Neuronal stem cell (in vitro differentiated cells): ENCODE measurements at regions not wholly inside any gene's neighbourhood (a gene's known extent, or its start where the extent isn't known, plus 50 kb on each side); places are given as distances from the start of the nearest gene placed in this dataset.
A peak's percentile ranks its signal among the peaks of the same experiment; 100 is the strongest.

Source experiments
- DNase-seq: peaks from one replicate; pipeline ENCODE4 v3.0.0-alpha.2; 2013; ENCODE audit warnings: low spot score
- H2AFZ ChIP-seq: one replicate; pipeline ENCODE4 v1.6.1; 2013; ENCODE audit warnings: mild to moderate bottlenecking, low read length, inconsistent platforms
- H2AK5ac ChIP-seq: 2 replicates; pipeline ENCODE4 v1.6.1; 2013; ENCODE audit warnings: low read depth, mild to moderate bottlenecking, inconsistent platforms, low read length, moderate library complexity, mixed read lengths
- H2BK120ac ChIP-seq: 2 replicates; pipeline ENCODE4 v1.6.1; 2013; ENCODE audit warnings: low read depth, mild to moderate bottlenecking, inconsistent platforms, low read length, moderate library complexity, mixed read lengths
- H2BK12ac ChIP-seq: one replicate; pipeline ENCODE4 v1.6.1; 2013; ENCODE audit warnings: low read length, inconsistent platforms
- H2BK15ac ChIP-seq: 2 replicates; pipeline ENCODE4 v1.6.1; 2013; ENCODE audit warnings: mild to moderate bottlenecking, low read length, inconsistent platforms, mixed read lengths
- H2BK5ac ChIP-seq: one replicate; pipeline ENCODE4 v1.6.1; 2013; ENCODE audit warnings: inconsistent platforms, mild to moderate bottlenecking, low read length, moderate library complexity
- H3K14ac ChIP-seq: one replicate; pipeline ENCODE4 v1.6.1; 2013; ENCODE audit warnings: low read length, inconsistent platforms
- H3K18ac ChIP-seq: 2 replicates; pipeline ENCODE4 v1.6.1; 2013; ENCODE audit warnings: low read length, inconsistent platforms
- H3K23ac ChIP-seq: 2 replicates; pipeline ENCODE4 v1.6.1; 2013; ENCODE audit warnings: low read depth, mild to moderate bottlenecking, mixed read lengths, low read length, inconsistent platforms; ENCODE audit not compliant: poor library complexity
- H3K27ac ChIP-seq: replicated peaks from 3 replicates; pipeline ENCODE4 v1.5.1; 2013; ENCODE audit warnings: low read length, inconsistent platforms
- H3K27me3 ChIP-seq, 3 experiments: 2 replicates each; pipeline ENCODE4 v1.6.1; 2013; ENCODE audit warnings: low read length in 3 of 3, mild to moderate bottlenecking in 2 of 3, inconsistent platforms in 1 of 3, low read depth in 1 of 3, mixed read lengths in 1 of 3, moderate library complexity in 1 of 3; ENCODE audit not compliant: control insufficient read depth in 3 of 3, insufficient read depth in 3 of 3
- H3K36me3 ChIP-seq, 2 donors: replicated peaks in 1 of 2; 2 replicates each; pipeline ENCODE4 v1.6.1; 2013; ENCODE audit warnings: low read length in 2 of 2; ENCODE audit not compliant: control insufficient read depth in 2 of 2, insufficient read depth in 2 of 2
- H3K4ac ChIP-seq: 2 replicates; pipeline ENCODE4 v1.6.1; 2013; ENCODE audit warnings: inconsistent platforms, mild to moderate bottlenecking, low read length, moderate library complexity
- H3K4me1 ChIP-seq, 2 donors: 1 replicate in 1 of 2; 2 replicates in 1 of 2; pipeline ENCODE4 v1.6.1; 2013; ENCODE audit warnings: low read length in 2 of 2, low read depth in 1 of 2; ENCODE audit not compliant: control insufficient read depth in 2 of 2, insufficient read depth in 1 of 2
- H3K4me2 ChIP-seq: one replicate; pipeline ENCODE4 v1.6.1; 2013; ENCODE audit warnings: mild to moderate bottlenecking, low read length, inconsistent platforms; ENCODE audit not compliant: insufficient read depth, poor library complexity, severe bottlenecking
- H3K4me3 ChIP-seq, 2 donors: 2 replicates each; pipeline ENCODE4 v1.5.1; 2013; ENCODE audit warnings: low read length in 2 of 2, mild to moderate bottlenecking in 2 of 2, inconsistent platforms in 1 of 2, moderate library complexity in 1 of 2
- H3K79me1 ChIP-seq: one replicate; pipeline ENCODE4 v1.6.1; 2013; ENCODE audit warnings: low read depth, mild to moderate bottlenecking, inconsistent platforms, low read length, moderate library complexity
- H3K9ac ChIP-seq: one replicate; pipeline ENCODE4 v1.6.1; 2013; ENCODE audit warnings: mild to moderate bottlenecking, low read depth, low read length, inconsistent platforms; ENCODE audit not compliant: poor library complexity
- H3K9me3 ChIP-seq, 2 donors: replicated peaks in 1 of 2; 2 replicates each; pipeline versions ENCODE3 to v1.6.1; 2013; ENCODE audit warnings: low read length in 2 of 2, mild to moderate bottlenecking in 2 of 2, inconsistent platforms in 1 of 2, low read depth in 1 of 2, mixed read lengths in 1 of 2, moderate library complexity in 1 of 2; ENCODE audit not compliant: control insufficient read depth in 2 of 2, insufficient read depth in 1 of 2
- H4K8ac ChIP-seq: one replicate; pipeline ENCODE4 v1.6.1; 2013; ENCODE audit warnings: low read depth, mild to moderate bottlenecking, inconsistent platforms, low read length, moderate library complexity
- H4K91ac ChIP-seq: one replicate; pipeline ENCODE4 v1.6.1; 2013; ENCODE audit warnings: low read length, low read depth, mild to moderate bottlenecking, inconsistent platforms; ENCODE audit not compliant: poor library complexity
- WGBS, 2 donors: extraction: QIAGEN DNeasy Blood & Tissue Kit; methylation state at CpG; one replicate each; pipeline ENCODE4 v1.1.7; 2013; ENCODE audit warnings: missing lambda C conversion rate in 2 of 2, mixed read lengths in 1 of 2; ENCODE audit not compliant: insufficient read length in 2 of 2, insufficient replicate concordance in 1 of 2; ENCODE audit errors: extremely low coverage in 2 of 2; 5-methylcytosine and 5-hydroxymethylcytosine counted together

DNA sequence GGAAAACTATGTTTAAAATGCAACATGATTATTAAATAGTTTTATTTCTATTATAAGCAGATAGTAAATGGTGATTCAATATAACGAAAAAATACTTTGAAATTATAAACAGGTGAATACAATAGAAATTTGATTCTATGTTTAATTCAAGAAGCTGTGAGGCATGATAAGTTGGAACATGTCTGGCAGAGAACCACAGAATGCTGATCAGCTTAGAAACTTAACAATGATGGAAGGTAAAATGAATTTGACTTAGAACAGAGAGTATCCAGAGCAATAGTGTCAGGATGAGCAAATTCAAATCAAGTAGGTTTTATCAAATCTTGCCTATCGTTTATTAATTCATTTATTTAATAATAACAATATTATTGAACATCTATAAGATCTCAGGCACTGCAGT is 83.4 kb upstream of the ADGRL4 start:
- Histone ChIP-seq H3K23ac (no peak overlapping the region), H2BK12ac (no peak overlapping the region), H3K4me2 (no peak overlapping the region), H3K36me3 (no peaks in the 10 kb centered on the region), H4K91ac (no peak overlapping the region), H3K14ac (no peak overlapping the region), H3K4me1 (no peaks in the 10 kb centered on the region), H3K4ac (no peak overlapping the region), H4K8ac (no peak overlapping the region), H3K18ac (no peak overlapping the region), H3K27ac (no peak overlapping the region), H2BK15ac (no peak overlapping the region), H3K9me3 (no peaks in the 10 kb centered on the region), H2AK5ac (no peak overlapping the region), H2AFZ (no peak overlapping the region), H3K9ac (no peak overlapping the region), H2BK5ac (no peak overlapping the region), H3K79me1 (no peaks in the 10 kb centered on the region), H3K4me3 (no peak overlapping the region), H2BK120ac (no peak overlapping the region), H3K27me3 (no peaks in the 10 kb centered on the region)
- WGBS, 2 donors, result no CpG with 5 or more reads among the region's 2 CpGs
- no peak for DNase-seq

DNA sequence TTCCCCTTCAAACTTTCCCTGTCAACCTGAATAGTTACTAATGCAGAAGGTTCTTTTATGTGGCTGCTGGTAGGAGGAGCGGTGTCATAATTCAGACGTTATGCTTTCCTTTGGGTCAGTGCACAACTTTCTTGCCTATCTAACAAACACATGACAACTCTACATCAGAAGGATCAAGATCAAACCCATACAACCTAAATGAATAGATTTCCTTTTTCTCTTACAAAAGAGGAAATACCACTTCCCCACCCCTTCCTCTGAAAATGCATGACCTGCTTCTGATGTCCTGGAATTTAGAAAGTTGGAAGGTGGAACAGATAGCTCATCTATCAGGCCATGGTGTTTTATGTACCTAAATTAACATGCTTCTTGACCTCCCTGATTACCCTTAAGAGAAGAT is 75.7 kb upstream of the ADGRL4 start:
- Histone ChIP-seq H2AFZ (no peak overlapping the region), H3K79me1 (no peaks in the 10 kb centered on the region), H3K27me3 (no peaks in the 10 kb centered on the region), H3K36me3 (no peaks in the 10 kb centered on the region), H3K23ac (no peak overlapping the region), H2AK5ac (no peak overlapping the region), H4K91ac (no peak overlapping the region), H3K27ac (no peak overlapping the region), H2BK120ac (no peak overlapping the region), H3K9ac (no peak overlapping the region), H2BK5ac (no peak overlapping the region), H3K4me2 (no peak overlapping the region), H3K18ac (no peak overlapping the region), H3K4ac (no peak overlapping the region), H3K14ac (no peak overlapping the region), H3K4me3 (no peak overlapping the region), H2BK12ac (no peak overlapping the region), H2BK15ac (no peak overlapping the region), H3K9me3 (peaks cover 0 to 2% of the 10 kb centered on the region in 2 donors), H4K8ac (no peak overlapping the region), H3K4me1 (peaks cover 4 to 5% of the 10 kb centered on the region in 2 donors)
- DNase-seq, result no peak
- WGBS, 2 donors, result no CpG with 5 or more reads among the region's 2 CpGs

DNA sequence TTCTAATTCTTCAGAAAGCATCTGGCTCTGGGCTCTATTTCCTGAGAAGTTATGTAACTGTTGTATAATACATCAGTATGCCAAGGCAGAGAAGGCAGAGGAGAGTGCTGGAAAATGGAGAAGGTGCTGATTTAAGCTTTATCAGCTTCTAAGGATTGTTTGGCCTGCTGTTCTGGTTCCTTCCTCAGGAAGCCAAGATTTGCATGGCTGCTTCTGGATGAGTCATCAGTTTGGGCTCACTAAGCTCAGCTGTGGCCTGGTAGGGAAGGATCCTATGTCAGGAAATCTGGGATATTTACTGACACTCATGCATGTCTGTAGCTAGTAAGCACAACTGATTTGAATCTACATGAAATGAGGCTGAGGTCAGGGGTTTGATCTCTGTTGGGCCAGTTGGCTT is 73.2 kb upstream of the ADGRL4 start:
- H3K79me1 ChIP-seq, result no peaks in the 10 kb centered on the region
- H3K27ac ChIP-seq, result peak overlapping the region; percentile 7
- no peak overlapping the region for H2BK12ac ChIP-seq
- H3K9me3 ChIP-seq, result peaks cover 0 to 2% of the 10 kb centered on the region in 2 donors
- H2BK120ac ChIP-seq, result no peak overlapping the region
- no peak overlapping the region for H2AK5ac ChIP-seq
- H4K91ac ChIP-seq, result no peak overlapping the region
- H2BK5ac ChIP-seq, result no peak overlapping the region
- no peak overlapping the region for H3K4me2 ChIP-seq
- H2AFZ ChIP-seq, result peak overlapping the region; percentile 40
- H3K9ac ChIP-seq, result no peak overlapping the region
- no peak overlapping the region for H3K18ac ChIP-seq
- no peak overlapping the region for H3K4ac ChIP-seq
- H3K14ac ChIP-seq, result no peak overlapping the region
- no peaks in the 10 kb centered on the region for H3K36me3 ChIP-seq
- H4K8ac ChIP-seq, result peak overlapping the region; percentile 65
- DNase-seq, result no peak
- no peaks in the 10 kb centered on the region for H3K27me3 ChIP-seq
- H2BK15ac ChIP-seq, result no peak overlapping the region
- H3K23ac ChIP-seq, result no peak overlapping the region
- H3K4me3 ChIP-seq, result no peak overlapping the region
- peaks cover 4 to 5% of the 10 kb centered on the region in 2 donors for H3K4me1 ChIP-seq

DNA sequence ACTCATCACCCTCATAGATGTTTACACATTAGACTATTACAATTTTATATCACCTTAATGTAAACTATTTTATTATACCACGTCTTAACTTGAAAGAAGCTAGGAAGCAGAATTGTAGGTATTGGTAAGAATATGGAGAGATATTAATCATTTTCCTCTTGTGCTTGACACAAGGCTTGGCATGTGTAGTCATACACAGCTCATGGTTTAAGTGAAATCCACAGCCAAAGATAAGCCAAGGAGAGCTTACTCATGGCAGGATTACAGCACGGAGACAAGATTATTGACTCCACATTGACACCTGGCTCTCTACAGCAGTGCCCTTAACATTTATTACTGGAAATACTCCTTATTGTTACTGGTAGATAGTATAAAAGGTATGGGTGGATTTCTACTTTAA is 68.4 kb upstream of the ADGRL4 start:
- Histone ChIP-seq H3K9ac (no peak overlapping the region), H2AK5ac (no peak overlapping the region), H2BK120ac (no peak overlapping the region), H3K9me3 (peaks cover 0 to 2% of the 10 kb centered on the region in 2 donors), H2BK15ac (no peak overlapping the region), H3K4ac (no peak overlapping the region), H2AFZ (no peak overlapping the region), H3K36me3 (no peaks in the 10 kb centered on the region), H4K91ac (no peak overlapping the region), H2BK5ac (no peak overlapping the region), H3K14ac (no peak overlapping the region), H3K4me3 (no peak overlapping the region), H3K27me3 (no peaks in the 10 kb centered on the region), H3K18ac (no peak overlapping the region), H3K4me2 (no peak overlapping the region), H3K79me1 (no peaks in the 10 kb centered on the region), H3K23ac (no peak overlapping the region), H2BK12ac (no peak overlapping the region), H3K27ac (no peak overlapping the region), H4K8ac (no peak overlapping the region), H3K4me1 (peaks cover 0 to 3% of the 10 kb centered on the region in 2 donors)
- no CpG with 5 or more reads among the region's 2 CpGs for WGBS, 2 donors
- DNase-seq, result no peak
